ENCODE measurements at regions not wholly inside any gene's neighbourhood (a gene's known extent, or its start where the extent isn't known, plus 50 kb on each side); places are given as distances from the start of the nearest gene placed in this dataset.

DNA sequence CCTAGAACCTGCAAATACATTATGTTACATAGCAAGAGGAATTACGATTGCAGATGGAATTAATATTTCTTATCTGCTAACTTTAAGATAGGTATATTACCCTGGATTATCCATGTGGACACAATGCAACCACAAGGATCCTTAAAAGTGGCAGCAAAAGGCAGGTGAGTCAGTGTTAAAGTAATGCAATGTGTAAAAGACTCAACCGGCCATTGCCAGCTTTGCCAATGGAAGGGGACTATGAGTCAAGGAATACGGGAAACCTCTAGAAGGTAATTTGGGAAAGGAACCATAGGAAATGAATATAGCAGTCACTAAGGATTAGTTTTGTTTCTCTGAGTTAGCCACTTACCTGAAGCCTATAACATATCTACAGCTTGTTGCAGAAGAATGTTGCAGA is 692.1 kb upstream of the ZP4 start:
- no peak for DNase-seq (ENCODE audit: low read depth in 3 of 3, low spot score in 1 of 3)

DNA sequence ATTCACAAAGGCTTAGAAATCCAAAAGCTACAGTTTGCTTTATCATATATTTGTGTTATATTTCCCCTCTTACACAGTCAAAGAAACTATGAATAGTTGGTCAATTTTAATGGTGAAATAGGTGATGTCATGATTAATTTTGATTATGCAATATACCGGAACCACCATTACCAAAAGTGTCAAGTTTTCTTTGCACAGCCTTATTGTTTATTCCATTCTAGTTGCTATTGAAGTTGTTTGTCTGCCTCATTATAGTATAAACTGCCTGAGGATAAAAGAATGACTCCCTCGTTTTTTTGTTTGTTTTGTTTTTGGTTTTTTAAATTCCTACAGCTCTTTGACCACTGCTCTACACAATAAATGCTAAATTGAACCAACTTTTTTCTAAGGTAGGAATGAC is 690.6 kb upstream of the ZP4 start:
- no peak for DNase-seq (ENCODE audit: low read depth in 3 of 3, low spot score in 1 of 3)

DNA sequence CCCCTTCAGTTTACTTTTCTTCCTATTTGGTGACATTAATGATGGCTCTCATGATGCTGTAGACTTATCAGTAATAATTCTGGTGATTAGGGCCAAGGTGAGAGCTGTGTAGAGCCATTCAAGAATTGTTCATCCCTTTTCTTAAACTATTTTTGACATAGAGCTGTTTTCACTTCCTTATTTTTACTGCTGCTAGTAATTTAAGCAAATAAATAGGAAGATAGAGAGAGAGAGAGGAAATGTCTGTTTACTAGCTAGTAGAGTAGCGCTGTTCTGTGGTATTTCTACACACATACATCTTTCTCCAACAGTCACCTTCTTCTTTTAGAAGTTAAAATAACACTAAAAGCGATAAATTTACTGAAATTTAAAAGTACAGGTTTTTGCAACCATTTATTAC is 678.0 kb upstream of the ZP4 start:
- DNase-seq (ENCODE audit: low read depth in 3 of 3, low spot score in 1 of 3): no peak

DNA sequence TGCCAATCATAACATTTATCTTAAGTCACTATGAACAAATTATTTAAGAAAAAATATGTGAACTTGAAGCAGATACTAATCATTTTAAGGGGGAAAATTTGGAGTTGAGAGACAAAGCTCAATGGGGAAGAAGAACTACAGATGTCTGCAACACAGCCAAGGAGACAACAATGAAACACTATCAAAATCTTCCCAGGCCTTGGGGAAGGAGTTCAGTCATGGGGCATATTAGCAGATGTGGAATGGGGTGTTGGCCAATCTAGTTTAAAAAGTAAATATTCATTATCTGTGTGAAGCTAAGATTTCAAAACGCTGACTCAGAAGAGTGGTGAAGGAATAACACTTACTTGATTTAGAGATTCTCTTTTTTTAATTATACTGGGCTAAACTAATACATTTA is 671.6 kb upstream of the ZP4 start:
- DNase-seq (ENCODE audit: low read depth in 3 of 3, low spot score in 1 of 3): no peak

DNA sequence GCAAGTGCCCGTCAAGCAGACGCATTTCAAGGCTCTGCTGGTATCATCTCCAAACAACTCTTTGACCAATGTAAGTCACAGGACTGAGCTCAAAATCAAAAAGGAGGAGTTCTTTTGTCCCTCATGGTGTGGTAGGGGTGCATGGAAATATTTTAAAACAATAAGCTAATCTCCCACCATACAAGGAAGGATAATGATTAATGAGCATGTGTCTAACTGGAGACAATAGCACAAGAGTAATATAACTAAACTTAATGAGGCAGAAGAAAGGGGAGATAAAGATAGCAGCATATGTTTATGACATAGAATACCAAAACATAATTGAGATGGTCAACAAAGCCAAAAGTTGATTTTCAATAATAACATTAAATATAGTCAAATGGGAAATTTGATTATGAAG is 668.0 kb upstream of the ZP4 start:
- DNase-seq (ENCODE audit: low read depth in 3 of 3, low spot score in 1 of 3): no peak

DNA sequence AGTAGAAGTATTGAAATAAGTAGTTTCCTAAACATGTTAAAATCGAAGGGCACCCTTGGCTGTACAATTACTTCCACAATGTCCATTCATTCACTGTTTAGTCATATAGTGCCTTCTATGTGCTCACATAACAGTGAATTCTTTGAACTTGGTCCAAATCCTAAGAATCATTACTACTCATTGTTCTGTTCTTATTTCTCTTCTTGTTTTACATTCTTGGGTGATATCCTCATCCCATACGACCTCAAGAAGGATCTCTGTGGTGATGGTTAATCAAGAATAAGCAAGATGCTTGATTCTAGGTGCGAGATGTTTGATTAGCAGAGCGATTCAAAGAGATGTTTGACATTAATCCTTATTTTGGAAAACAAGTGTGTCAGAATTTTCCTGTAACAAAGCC is 667.4 kb upstream of the ZP4 start:
- no peak for DNase-seq (ENCODE audit: low read depth in 3 of 3, low spot score in 1 of 3)

DNA sequence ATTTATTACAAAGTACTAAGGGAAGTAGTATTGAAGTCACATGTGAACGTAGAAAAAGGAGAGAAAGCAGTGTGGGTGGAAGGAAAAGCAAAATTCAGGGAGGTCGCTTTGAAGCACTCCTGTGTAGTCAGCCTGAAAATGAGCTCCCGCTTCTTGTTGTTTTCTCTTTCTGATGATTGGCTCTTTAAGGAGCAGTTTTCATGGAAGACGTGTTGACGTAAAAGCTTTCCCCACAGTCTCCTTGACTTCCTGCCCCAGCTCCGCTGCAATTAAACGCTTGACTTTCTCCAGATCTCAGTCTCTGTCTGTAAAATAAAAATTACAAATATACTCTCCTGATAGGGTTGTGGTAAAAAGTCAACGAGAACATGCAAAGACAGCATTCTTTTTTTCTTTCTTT is 661.5 kb upstream of the ZP4 start:
- no peak for DNase-seq (ENCODE audit: low read depth in 3 of 3, low spot score in 1 of 3)

DNA sequence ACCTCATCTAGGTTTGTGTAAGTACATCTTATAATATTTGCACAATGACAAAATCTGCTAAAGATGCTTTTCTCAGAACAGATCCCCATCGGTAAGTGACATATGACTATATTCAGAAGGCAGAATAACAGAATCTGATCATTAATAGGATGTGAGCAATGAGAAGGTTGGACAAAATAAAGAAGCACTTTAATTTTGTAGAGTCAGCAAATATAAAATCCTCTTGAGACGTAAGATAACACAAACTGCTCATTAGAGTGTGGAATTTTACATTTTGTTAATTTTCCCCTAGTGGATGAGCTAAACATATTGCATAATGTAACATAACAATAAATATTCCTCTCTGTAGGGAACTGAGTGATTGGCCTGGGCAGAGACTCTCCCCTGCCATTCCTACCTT is 658.4 kb upstream of the ZP4 start:
- no peak for DNase-seq (ENCODE audit: low read depth in 3 of 3, low spot score in 1 of 3)

DNA sequence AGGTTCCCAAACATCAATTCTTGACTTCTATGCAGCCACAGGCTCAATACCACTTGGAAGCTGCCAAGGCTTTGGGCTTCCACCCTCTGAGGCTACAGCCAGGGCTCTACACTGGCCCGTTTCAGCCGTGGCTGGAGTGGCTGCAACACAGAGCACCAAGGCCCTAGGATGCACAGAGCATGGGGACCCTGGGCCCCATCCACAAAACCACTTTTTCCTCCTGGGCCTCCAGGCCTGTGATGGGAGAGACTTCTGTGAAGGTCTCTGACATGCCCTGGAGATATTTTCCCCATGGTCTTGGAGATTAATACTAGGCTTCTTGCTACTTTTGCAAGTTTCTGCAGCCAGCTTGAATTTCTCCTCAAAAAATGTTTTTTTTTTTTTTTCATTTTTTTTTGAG is 655.4 kb upstream of the ZP4 start:
- no peak for DNase-seq (ENCODE audit: low read depth in 3 of 3, low spot score in 1 of 3)

DNA sequence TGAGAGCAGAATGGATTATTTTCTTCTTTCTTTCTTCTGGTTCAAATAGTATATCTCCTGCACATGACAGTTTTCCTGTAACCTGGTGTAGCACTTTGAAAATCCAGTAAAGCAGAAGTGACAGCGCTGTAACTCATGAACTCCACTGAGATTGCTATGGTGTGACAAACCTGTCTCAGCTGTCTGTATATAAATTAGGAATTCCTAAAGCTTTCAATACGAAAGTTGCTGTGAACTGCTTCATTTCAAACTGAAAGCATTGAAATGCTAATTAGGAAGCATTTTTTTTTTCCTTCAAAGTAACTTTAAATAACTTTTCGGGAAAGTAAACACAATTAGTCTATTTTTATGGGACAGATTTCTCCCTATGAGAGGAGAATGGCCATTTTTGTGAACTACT is 646.9 kb upstream of the ZP4 start:
- DNase-seq (ENCODE audit: low read depth in 3 of 3, low spot score in 1 of 3): no peak

DNA sequence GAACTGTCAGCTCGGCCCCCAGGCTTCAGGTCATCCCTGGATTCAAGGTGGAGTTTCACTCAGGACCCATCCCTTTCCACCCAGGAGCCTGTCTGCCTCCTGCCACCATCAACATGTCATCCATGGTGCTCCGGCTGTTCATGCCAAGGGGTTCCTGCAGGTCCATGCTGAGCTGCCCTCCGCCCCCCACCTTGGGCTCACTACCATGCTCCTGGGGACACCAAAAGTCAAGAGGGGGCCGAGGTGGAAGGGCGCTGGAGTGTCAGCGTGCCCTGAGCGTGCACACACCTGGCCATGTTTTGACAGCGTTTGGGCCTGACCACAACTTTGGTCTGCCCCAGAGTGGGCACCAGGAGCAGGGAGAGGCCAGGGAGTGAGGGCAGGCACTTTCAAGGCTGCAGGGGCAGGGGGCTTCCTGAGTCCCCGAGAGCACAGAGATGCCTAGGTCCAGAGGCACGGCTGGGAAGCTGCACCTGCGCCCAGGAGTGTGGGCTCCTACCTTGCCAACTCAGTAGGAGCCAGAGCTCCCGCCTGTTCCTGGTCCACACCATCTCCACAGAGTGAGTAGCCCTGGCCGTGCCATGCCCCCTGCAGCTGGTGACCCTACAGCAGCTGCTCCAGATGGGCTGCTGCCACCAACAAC is 639.6 kb upstream of the ZP4 start:
- DNase-seq (ENCODE audit: low read depth in 3 of 3, low spot score in 1 of 3): no peak

DNA sequence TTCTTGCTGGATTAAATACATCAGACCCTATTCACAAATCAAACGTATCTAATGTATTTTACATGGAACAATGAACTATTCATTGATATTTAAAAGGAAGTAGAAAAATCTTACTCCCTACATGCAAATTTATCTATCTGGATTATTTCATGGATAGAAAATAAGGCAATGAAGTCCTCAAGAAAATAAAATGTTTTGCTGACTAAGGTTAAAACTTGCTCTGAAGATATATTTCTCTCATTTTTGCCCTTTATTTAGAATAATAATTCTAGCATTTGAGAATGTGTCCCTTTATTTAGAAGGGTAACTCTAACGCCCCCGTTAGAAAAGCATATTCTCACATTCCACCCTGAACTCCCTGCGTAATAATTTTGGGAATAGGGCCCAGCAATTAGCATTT is 627.0 kb upstream of the ZP4 start:
- no peak for DNase-seq (ENCODE audit: low read depth in 3 of 3, low spot score in 1 of 3)

DNA sequence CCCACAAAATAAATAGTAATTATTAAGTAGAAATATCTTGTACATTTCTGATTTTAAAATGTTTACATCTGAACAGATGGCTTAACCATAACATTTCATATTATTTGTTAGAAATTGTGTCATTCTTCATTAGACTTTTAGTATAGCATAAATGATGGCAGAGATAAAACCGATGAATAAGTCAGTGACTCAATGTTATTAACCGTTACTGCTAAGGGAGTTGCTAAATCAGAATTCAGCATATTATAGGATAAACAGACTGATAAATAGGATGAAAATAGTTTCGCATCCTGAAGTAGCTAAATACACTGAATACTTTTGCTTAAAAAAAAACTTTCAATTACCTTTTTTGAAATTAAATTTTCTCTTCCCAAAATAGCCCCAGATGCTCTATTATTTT is 610.6 kb upstream of the ZP4 start:
- DNase-seq (ENCODE audit: low read depth in 3 of 3, low spot score in 1 of 3): no peak

DNA sequence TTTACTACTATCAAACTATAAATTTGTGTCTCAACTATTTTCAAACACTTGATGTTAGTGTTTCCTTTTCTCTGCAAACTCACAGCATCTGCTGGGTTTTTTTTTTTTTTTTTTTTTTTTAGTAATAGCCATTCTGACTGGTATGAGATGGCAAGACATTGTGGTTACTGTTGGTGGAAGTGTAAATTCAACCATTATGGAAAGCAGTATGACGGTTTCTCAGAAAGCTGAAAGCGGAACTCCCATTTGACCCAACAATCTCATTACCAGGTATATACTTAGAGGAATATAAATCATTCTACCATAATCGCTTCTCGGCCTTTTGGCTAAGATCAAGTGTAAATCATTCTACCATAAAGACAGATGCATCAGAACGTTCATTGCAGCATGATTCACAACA is 608.3 kb upstream of the ZP4 start:
- no peak for DNase-seq (ENCODE audit: low read depth in 3 of 3, low spot score in 1 of 3)

DNA sequence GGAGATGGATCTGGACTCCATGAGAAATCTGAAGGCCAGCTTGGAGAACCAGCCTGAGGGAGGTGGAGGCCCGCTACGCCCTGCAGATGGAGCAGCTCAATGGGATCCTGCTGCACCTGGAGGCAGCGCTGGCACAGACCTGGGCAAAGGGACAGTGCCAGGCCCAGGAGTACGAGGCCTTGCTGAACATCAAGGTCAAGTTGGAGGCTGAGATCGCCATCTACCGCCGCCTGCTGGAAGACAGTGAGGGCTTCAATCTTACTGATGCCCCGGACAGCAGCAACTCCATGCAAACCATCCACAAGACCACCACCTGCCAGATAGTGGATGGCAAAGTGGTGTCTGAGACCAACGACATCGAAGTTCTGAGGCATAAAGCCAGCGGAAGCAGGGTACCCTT is 601.5 kb upstream of the ZP4 start:
- DNase-seq (ENCODE audit: low read depth in 3 of 3, low spot score in 1 of 3): no peak

DNA sequence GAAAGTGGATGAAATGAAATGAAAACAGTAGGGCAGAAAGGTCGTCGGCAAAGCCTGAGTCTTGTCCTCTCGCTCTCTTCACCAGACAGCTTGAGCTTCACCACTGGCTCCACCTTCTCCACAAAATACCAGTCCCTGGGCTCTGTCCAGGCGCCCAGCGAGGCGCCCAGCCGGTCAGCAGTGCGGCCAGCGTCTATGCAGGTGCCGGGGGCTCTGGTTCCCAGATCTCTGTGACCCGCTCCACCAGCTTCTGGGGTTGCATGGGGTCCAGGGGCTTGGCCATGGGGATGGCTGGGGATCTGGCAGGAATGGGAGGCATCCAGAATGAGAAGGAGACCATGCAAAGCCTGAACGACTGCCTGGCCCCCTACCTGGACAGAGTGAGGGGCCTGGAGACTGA is 600.5 kb upstream of the ZP4 start:
- DNase-seq (ENCODE audit: low read depth in 3 of 3, low spot score in 1 of 3): no peak

DNA sequence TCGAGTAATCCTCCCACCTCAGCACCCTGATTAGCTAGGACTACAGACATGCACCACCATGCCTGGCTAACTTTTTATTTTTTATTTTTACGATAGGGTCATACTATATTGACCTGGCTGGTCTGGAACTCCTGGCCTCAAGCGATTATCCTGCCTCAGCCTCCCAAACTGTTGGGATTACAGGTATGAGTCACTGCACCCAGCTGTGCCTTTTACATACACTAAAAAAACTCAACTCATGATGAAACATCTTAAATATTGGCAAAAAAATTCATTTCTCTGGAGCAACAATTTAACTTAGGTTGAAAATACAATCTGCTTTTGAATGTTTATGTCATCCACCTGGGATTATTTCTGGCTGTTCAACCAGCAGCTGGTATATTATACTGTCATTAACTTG is 598.3 kb upstream of the ZP4 start:
- DNase-seq (ENCODE audit: low read depth in 3 of 3, low spot score in 1 of 3): no peak

DNA sequence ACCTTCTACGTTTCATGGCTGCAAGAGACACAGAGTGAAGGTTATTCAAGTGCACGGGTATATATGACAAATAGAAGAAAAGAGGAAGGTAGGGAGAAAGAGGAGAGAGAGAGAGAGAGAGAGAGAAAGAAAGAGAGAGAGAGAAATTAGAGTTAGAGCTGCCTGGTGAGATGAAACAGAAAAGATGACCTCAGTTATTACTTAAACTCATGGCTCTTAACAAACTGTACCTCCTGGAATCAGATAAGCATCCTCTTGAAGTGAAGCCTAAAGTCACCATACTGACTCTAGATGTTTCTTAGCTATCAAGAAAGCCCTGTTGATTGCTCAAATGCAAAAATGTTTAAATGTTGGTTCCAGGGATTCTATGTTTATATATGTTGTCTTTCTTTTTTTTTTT is 597.7 kb upstream of the ZP4 start:
- no peak for DNase-seq (ENCODE audit: low read depth in 3 of 3, low spot score in 1 of 3)

DNA sequence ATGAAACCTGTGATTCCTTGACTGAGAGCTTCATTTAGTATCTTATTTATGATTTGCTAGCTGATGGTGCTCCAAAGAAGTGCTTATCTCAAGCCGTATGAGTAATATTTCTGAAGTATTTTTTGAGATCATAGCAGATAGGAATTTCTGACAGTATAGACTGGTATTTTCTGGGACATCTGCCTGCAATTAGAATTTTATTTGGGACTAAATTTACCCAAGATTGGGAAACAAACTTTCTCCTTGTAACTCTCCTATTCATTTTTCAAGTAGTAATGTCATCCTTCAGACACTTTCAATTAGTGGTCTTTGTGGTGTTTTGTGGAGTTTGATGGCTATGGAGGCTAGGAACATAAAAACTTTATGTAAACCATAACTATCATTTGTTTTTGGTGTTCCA is 597.2 kb upstream of the ZP4 start:
- DNase-seq (ENCODE audit: low read depth in 3 of 3, low spot score in 1 of 3): no peak

DNA sequence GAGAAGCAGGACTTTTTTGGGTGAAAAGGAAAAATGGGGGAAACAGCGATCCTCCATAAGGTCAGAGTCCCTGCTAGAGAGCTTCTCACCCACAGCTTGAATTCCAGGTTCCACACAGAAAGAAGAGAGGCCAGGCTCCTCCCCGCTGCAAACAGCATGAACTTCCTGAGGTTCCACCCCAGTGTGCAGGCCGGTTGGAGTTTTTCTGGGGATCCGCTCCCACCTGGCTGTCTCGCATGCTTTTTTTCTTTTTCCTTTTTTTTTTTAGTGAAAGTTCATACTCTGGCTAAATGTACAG is 595.1 kb upstream of the ZP4 start:
- DNase-seq (ENCODE audit: low read depth in 3 of 3, low spot score in 1 of 3): no peak

DNA sequence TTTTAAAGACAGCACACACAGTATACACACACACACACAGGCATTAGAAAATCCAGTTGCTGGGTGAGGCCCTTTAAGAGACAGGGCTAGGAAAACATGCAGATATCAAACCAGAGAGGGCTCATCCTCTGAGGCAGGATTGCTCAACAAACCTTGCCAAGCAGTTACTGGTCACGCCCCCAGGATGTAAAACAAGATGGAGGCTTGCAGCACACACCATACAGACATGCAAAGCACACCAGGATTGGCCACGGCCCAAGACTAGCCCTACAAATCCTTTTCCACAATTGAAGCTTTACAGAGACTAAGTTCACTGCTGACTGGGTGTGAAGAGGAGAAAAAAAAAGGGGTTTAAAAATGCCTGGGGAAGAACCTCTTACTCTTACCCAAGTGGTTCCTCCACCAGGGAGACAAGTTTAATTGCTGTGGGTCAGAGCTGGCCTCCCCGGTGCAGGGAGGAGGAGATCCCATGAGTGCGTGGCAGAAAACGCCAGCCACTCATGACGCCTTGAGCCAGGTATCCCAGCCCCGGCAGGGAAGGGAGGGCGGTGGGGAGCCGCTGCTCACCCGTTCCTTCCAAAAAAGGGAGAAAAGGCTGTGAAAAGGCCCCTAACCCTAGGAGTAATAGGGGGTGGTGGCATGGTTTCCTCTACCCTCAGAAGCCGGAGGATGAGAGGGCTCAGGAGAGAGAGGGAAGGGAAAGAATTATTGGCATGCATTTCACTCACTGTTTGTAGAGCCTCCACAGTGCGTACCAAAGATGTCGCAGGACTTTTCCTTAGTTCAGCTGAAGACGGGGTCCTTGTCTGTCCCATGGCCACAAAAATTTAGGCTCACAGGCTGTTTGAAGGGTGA is 594.6 kb upstream of the ZP4 start:
- DNase-seq (ENCODE audit: low read depth in 3 of 3, low spot score in 1 of 3): no peak

DNA sequence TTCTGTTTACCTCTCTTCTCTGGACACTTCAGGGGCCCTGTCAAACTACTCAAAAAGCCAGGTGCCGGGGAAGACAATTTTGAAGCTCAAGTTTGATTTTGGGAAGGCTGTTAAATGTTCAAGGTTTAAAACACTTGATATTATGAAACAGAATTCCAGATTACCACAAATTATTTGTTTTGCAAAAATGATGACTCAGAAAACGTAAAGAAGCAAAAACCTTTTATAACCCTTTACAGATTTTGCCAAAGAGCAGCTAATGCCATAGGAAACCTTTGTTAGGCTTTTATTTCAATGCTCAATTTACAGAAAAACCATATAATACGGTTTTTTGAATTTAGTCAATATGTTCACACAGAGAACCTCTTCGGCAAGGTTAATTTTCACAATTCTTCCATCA is 593.4 kb upstream of the ZP4 start:
- no peak for DNase-seq (ENCODE audit: low read depth in 3 of 3, low spot score in 1 of 3)

DNA sequence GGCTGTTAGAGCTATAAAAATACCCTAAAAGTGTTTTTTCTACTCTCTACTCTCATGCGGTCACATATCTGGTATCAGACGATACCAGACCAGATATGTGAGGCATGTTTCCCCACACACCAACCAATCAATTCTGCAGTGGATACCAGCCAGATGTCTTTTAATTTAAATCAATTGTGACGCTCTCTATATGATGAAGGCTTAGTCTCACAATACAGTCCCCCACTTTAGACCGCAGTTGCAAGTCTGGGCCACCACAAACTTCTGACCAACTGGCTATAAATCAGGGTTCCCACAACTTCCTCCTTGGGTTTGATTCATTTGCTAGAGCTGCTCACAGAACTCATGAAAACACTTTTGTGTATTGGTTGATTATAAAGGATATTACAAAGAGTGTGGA is 586.1 kb upstream of the ZP4 start:
- DNase-seq (ENCODE audit: low read depth in 3 of 3, low spot score in 1 of 3): no peak

Measured in stimulated activated CD4-positive, alpha-beta T cell treated with anti-CD3 and anti-CD28 coated beads, TNF-alpha, amount 100 ng/mL, for 1 hour (primary cell).